ENCODE measurements at regions not wholly inside any gene's neighbourhood (a gene's known extent, or its start where the extent isn't known, plus 50 kb on each side); places are given as distances from the start of the nearest gene placed in this dataset.

DNA sequence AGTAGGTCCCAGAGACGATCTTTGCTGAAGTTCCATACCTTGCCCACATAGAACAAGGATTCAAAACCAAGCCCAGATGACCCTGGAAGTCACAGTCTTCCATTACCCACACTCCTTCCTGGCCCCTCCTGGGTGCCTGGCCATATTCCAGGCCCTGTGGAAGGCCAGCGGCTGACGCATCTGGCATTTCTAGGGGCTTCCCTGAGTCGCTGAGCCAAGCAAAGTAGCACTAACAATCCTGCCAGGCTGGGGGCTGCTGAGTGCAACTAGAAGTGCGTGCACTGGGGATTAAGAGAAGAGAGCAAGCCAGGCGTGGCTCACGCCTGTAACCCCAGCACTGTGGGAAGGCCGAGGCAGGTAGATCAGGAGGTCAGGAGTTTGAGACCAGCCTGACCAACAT lies 175.2 kb upstream of the CPEB2 start:
- POLR2A ChIA-PET (ENCODE audit: partially characterized antibody) = no interaction called here
- H3K27me3 ChIP-seq (replicated peaks in 1 of 4; ENCODE audit: control insufficient read depth in 3 of 4, extremely low read depth in 1 of 4, insufficient read depth in 3 of 4, low read length in 3 of 4) = no peaks in the 10 kb centered on the region
- H3K27ac ChIP-seq (ENCODE audit: low read depth, low read length) = no peak overlapping the region
- no peak overlapping the region for H3K4me2 ChIP-seq (ENCODE audit: insufficient read depth in 1 of 2, low read depth in 2 of 2, low read length in 2 of 2)
- no peak for TF ChIP-seq KDM1A (IDR thresholded peaks at IDR 0.05; ENCODE audit: borderline replicate concordance, low read length)
- no peak for TF ChIP-seq ASH2L (IDR thresholded peaks at IDR 0.05; ENCODE audit: low read length)
- TF ChIP-seq, protein P1, sequence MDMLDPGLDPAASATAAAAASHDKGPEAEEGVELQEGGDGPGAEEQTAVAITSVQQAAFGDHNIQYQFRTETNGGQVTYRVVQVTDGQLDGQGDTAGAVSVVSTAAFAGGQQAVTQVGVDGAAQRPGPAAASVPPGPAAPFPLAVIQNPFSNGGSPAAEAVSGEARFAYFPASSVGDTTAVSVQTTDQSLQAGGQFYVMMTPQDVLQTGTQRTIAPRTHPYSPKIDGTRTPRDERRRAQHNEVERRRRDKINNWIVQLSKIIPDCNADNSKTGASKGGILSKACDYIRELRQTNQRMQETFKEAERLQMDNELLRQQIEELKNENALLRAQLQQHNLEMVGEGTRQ (IDR thresholded peaks at IDR 0.05; ENCODE audit: low read length) = no peak
- no peak for TF ChIP-seq NANOG (IDR thresholded peaks at IDR 0.05; ENCODE audit: insufficient read depth, low read depth, low read length, poor library complexity, severe bottlenecking)
- TF ChIP-seq CREB1 (IDR thresholded peaks at IDR 0.05) = no peak
- TF ChIP-seq FOSL1 (IDR thresholded peaks at IDR 0.05; ENCODE audit: insufficient read depth, low read depth, low read length) = no peak
- no peak for TF ChIP-seq EP300 (IDR thresholded peaks at IDR 0.05; ENCODE audit: borderline replicate concordance in 1 of 2, low read depth in 2 of 2, low read length in 2 of 2)
- no peaks in the 10 kb centered on the region for H3K4me1 ChIP-seq (replicated peaks in 1 of 4; ENCODE audit: control insufficient read depth in 3 of 4, insufficient read depth in 4 of 4, low read length in 3 of 4)
- no peaks in the 10 kb centered on the region for H3K79me2 ChIP-seq (ENCODE audit: control insufficient read depth in 1 of 2, insufficient read depth in 2 of 2, low read length in 2 of 2)
- H3K9ac ChIP-seq (replicated peaks in 1 of 4; ENCODE audit: extremely low read depth in 1 of 4, low read depth in 3 of 4, low read length in 3 of 4) = no peak overlapping the region
- H3K23me2 ChIP-seq (ENCODE audit: low read depth, low read length) = 0 out of 2 replicates have a peak, but pooled peaks cover 2% of the 10 kb centered on the region
- no peak overlapping the region for H2BK15ac ChIP-seq (ENCODE audit: low read length)
- no peak overlapping the region for H2BK120ac ChIP-seq (replicated peaks; ENCODE audit: low read depth, low read length)
- H2AK5ac ChIP-seq (ENCODE audit: low read depth, low read length) = no peak overlapping the region
- H4K91ac ChIP-seq (replicated peaks; ENCODE audit: insufficient read length, low read length) = no peak overlapping the region
- no peak overlapping the region for H4K8ac ChIP-seq (ENCODE audit: extremely low read depth, insufficient read depth, low read length)
- no peaks in the 10 kb centered on the region for H3K9me3 ChIP-seq (ENCODE audit: insufficient read depth in 2 of 2, low read depth in 1 of 2, low read length in 1 of 2)
- H2BK12ac ChIP-seq (ENCODE audit: low read depth, low read length) = no peak overlapping the region
- WGBS, 2 experiments (ENCODE audit: extremely low coverage in 1 of 2, insufficient coverage in 1 of 2, insufficient read length in 1 of 2, insufficient replicate concordance in 2 of 2, low coverage in 1 of 2, low lambda C conversion rate in 2 of 2, missing lambda C conversion rate in 1 of 2) = 91% methylated on average over 8 of the region's 8 CpGs; no CpG with 5 or more reads in 1 of the 2 experiments
- H3K18ac ChIP-seq (ENCODE audit: extremely low read depth, low read length) = no peak overlapping the region
- CTCF ChIA-PET (ENCODE audit: partially characterized antibody) = no interaction called here
- no peak overlapping the region for H2BK5ac ChIP-seq (ENCODE audit: low read depth, low read length)
- H2BK20ac ChIP-seq (ENCODE audit: low read length) = no peak overlapping the region
- H4K5ac ChIP-seq (ENCODE audit: insufficient read length, low read depth, low read length) = no peak overlapping the region
- H2AFZ ChIP-seq (ENCODE audit: low read length) = no peak overlapping the region
- no peak overlapping the region for H3K14ac ChIP-seq (ENCODE audit: insufficient read length)
- no peak overlapping the region for H3K4ac ChIP-seq (replicated peaks; ENCODE audit: insufficient read length, low read depth, low read length)
- H3K4me3 ChIP-seq (ENCODE audit: extremely low read depth in 1 of 4, insufficient read depth in 2 of 4, low read depth in 3 of 4, low read length in 4 of 4) = no peak overlapping the region
- H3K56ac ChIP-seq (replicated peaks; ENCODE audit: insufficient read length, low read depth, low read length) = no peak overlapping the region
- DNase-seq (ENCODE audit: low read depth in 1 of 2, low spot score in 2 of 2) (no peak), FAIRE-seq (no peak)
- H3K79me1 ChIP-seq (ENCODE audit: low read depth, low read length) = no peaks in the 10 kb centered on the region
- H4K20me1 ChIP-seq (replicated peaks in 1 of 2; ENCODE audit: control insufficient read depth in 1 of 2, insufficient read depth in 2 of 2, low read length in 2 of 2) = no peaks in the 10 kb centered on the region
- no peak overlapping the region for H3K23ac ChIP-seq (ENCODE audit: insufficient read length)
- no peaks in the 10 kb centered on the region for H3K36me3 ChIP-seq (ENCODE audit: control insufficient read depth in 2 of 4, insufficient read depth in 4 of 4, low read length in 3 of 4)

Measured in H1 (cell line).